NCI-H2171 treated with DMSO at 0.1 percent for 48 hours (cell line): ENCODE measurements at regions not wholly inside any gene's neighbourhood (a gene's known extent, or its start where the extent isn't known, plus 50 kb on each side); places are given as distances from the start of the nearest gene placed in this dataset.

Source experiments
- DNase-seq: peaks from one replicate; lab custom pipeline; 2025; lab: John Stamatoyannopoulos, UW

DNA sequence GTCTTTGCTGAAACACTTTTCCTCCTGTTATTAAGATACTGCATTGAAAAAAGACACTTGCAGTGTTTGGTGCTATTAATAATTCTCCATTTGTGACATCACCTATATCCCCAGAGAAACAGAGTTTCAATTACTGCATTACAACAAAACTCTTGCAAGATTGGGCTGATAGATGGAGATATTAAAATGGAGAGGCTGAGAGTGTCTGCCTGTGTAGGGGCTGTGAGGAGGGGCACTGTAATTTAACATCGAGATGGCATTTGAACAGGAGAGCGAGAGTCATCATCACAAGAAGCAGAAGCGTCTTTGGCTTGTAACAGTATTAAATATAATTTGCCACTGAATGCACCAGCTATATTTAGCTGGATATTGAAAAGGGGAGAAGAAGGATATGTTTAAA is 316.5 kb downstream of the CDH26 start:
- DNase-seq: no peak

- peak; percentile 88 for DNase-seq
Measured at GRCh38 chr20:60281295-60281694, 323.1 kb downstream of the CDH26 start.

DNA sequence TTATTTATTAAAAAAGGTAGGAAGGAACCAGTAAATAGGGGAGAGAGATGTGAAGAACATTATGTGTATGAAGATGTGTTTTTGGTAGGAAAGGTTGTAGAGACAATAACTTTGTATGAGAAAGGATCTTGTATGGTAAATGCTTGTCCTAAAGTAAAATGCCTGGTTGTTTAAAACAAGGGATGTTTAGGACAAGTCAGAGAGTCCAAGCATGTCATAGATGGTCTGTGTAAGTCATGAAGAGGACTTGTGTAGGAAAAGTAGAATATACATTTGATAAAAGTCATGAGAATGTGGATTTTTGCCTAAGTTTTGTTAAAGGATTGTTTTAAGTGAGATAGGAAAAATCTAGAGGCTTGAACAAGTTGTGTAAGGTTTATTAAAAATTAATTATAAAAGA is 325.1 kb downstream of the CDH26 start:
- DNase-seq: no peak

DNA sequence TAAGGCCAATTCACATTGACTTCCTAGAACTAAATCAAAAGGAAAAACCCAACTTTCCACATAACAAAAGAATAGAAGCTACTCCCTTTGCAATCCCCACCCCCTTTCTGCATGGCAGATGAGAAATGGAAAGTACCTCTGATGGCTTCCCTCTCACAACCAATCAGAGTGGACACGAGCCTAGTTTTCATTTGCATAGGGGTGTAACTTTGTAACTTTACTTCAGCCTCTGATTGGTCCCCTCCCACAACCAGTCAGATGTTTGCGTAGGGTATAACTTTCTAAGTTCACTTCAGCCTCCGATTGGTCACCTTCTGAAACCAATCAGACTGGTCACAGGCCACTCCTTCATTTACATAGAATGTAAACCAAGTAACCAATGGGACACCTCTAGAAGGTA is 328.5 kb downstream of the CDH26 start:
- no peak for DNase-seq

DNA sequence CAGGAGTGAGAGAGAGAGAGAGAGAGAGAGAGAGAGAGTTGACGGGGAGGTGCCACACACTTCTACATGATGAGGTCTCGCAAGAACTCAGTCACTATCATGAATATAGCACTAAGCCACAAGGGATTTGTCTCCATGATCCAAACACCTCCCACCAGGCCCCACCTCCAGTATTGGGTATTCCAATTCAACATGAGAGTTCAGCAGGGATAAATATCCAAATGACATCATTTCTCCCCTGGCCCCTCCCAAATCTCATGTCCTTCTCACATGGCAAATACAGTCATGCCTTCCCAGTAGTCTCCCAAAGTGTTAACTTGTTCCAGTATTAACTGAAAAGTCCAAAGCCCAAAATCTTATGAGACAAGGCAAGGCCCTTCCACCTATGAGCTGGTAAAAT is 330.7 kb downstream of the CDH26 start:
- no peak for DNase-seq

- peak; percentile 57 for DNase-seq
Measured at GRCh38 chr20:60292001-60292520, 333.8 kb downstream of the CDH26 start.

DNA sequence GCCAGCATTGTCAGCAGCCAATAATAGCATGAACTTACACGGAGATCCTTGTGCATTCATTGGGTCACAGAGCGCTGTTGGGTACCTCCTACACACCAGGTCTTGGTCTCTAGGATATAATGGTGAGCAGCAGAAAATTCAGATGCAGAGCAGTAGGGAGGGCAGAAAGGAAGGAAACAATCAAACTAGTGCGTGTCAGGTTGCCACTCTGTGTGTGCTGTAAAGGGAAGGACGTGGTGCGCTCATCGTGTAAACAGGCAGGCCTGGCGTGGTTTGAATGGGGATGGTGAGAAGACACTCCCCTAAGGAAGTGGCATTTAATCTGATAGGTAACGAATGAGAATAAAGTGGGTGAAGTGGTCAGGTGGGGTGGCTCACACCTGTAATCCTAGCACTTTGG is 336.4 kb downstream of the CDH26 start:
- DNase-seq: no peak

DNA sequence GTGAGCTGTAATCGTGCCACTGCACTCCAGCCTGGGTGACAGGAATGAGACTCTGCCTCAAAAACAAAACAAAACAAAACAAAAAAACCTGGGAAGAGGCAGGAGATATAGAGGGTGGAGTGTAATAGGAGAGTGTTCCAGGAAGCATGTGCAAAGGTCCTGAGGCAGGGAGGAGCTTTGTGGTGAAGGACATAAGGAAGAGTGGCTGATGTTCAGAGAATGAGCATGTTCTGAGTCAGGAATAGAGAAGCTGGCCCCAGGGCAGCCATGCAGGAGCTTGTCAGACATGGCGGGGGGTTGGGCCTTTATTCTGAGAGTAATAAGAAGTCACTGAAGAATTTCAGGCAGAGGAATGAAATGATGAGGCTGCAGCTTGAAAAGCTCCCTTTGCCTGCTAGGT is 337.0 kb downstream of the CDH26 start:
- DNase-seq: no peak

DNA sequence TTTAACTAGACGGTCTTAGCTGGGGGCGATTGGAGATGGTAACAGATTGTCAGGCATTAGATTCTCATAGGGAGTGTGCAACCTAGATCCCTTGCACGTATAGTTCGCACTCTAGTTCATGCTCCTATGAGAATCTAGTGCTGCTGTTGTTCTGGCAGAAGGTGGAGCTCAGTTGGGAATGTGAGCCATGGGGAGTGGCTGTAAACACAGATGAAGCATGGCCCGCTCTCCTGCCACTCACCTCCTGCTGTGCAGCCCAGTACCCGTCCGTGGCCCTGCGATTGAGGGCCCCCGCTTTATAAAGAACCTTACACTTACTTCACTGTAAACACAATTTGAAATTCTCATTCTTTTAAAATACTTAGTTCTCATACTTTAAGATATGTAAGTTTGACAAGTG is 339.4 kb downstream of the CDH26 start:
- DNase-seq: peak; percentile 26

GRCh38 chr20:60298647-60299046 is 340.4 kb downstream of the CDH26 start:
- DNase-seq: no peak

DNA sequence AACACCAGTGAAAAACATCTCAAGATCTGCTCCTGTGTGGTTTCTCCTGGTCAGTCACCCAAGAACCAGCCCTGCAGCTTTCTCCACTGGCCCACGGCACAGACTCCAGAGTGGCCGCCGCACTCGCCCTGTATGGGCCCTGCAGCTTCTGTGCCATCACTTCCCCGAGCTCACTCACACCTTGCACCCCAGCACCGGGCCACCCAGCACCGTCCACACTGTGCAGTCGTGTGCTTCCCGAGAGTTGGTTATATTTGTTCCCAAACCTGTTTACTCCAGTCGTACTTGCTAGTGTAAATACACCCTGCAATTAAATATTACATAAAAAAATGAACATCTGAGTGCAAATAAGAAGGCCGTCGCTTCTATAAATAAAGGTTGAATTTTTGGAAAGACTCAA is 341.7 kb downstream of the CDH26 start:
- no peak for DNase-seq

GRCh38 chr20:60300374-60300773 is 342.2 kb downstream of the CDH26 start:
- DNase-seq: no peak

GRCh38 chr20:60302875-60303274 is 344.7 kb downstream of the CDH26 start:
- DNase-seq: no peak

GRCh38 chr20:60304026-60304590 is 345.9 kb downstream of the CDH26 start:
- DNase-seq: no peak

GRCh38 chr20:60304931-60305330 is 346.7 kb downstream of the CDH26 start:
- no peak for DNase-seq

DNA sequence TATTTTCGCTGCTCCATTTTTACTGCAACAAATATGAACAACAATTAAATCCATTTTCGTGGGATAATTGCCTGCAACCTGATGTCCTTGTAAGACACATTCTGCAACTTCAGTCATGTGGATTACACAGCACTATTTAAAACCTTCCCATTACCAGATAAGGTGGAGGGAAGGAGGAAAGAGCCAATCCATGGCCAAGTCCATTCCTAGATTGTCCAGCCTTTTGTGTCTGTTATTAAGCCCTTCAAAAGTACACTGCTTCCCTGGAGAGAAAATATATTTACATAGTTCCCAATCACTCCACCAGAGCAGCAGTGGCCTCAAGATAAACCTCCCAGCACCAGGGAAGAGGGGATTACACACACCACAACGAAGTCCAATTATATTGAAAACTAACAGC is 347.9 kb downstream of the CDH26 start:
- no peak for DNase-seq

DNA sequence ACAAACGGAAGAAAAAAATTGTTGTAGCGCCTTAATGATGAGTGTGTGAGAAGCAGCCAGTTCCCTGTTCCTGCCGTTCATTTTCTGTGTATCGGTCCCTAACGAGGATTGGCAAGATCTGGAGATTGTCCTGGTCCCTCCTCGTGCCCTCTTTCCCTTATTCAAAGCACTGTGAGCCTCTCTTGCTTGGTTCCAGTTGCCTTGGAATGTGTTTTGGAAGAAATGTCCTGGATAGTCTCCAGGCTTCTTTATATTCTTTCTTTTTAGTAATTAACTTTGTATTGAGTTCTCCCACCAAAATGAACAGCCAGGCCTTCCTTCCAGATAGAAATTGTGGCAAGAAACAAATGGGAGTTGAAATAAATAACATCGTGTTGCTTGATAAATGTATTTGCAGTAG is 348.3 kb downstream of the CDH26 start:
- no peak for DNase-seq

DNA sequence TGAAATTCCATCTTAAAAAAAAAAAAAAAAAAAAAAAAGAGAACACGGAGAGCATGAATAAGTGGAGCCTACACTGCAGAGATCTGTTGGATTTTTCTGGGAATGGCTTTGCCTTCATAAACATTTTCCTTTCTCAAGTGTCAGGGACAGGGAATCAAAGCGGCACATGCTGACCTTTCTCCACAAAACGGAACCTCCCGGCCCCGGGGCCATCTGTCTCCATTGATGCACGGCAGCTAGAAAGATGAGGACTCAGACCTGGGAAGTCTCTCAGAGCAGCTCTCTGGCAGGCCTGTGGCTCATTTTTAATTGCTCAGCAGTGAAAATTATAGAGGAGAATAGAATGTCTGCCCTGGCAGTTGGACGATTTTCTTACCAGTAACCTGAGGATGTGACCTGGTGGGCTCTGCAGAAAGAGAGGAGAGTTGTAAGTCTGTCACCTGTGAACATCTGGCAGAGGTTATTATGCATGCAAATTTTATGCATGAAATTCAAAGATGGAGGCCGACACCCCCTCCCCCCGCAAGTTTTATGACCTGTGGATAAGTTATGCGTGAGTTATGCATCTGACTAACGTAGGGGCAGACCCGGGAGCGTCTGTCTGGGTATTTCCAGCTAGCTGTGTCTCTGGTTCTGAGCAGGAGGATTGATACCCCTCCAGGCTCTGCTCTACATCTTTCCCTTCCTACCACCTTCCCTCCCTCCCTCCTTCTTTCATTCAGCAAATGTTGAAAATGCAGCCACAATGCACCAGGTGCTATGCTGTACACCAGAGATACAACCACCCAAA is 352.5 kb downstream of the CDH26 start:
- DNase-seq: peak; percentile 59

GRCh38 chr20:60313191-60313590 is 355.0 kb downstream of the CDH26 start:
- DNase-seq: no peak

- no peak for DNase-seq
Measured at GRCh38 chr20:60313614-60314013, 355.4 kb downstream of the CDH26 start.

DNA sequence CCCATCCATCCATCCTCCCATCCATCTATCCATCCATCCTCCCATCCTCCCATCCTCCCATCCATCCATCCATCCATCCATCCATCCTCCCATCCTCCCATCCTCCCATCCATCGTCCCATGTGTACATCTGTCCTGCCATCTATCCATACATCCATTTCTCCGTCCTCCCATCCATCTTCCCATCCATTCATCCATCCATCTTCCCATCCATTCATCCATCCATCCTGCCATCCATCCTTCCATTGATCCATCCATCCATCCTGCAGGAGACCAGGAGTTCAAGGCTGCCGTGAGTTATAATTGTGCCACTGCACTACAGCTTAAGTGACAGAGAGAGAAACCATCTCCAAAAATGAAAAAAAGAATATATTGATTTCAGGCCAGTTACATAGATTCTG is 356.5 kb downstream of the CDH26 start:
- no peak for DNase-seq

DNA sequence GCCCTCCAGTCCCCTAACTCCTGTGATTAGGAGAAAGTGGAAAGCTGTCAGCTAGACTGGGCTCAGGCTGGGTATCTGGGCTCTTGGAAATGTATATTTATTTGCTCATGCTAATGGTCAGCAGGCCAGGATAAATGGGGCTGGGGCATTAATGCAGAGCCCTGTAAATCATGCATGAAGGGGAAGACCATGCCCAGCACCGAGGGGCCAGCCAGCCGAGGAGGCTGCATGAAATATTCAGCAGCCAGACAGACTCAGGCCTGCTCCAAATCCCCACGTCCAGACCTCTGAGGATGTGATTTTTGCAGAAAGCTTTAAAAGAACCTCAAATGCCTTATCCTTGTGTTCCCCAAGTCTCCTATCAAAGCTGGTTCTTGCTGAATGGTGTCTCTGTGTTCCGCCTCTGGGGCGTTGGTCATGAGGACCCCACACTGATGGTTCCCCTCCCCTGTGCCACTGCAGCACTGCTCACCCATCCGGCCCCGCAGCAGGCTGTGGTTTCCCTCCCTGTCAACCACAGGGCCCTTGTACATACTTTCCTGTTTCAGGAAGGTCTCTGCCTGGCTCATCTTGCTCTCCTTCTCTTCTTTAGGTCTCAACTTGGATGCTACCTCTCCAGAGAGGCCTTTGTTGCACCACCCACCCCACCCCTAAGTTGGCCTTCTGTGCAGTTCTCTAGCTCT is 358.4 kb downstream of the CDH26 start:
- no peak for DNase-seq

GRCh38 chr20:60317401-60317800 is 359.2 kb downstream of the CDH26 start:
- no peak for DNase-seq
